Gastrocnemius medialis (tissue), 4 donors: ENCODE measurements at regions not wholly inside any gene's neighbourhood (a gene's known extent, or its start where the extent isn't known, plus 50 kb on each side); places are given as distances from the start of the nearest gene placed in this dataset.

ENCODE experiments used
- CTCF ChIP-seq, 5 experiments: fragments of 450-650 bp in 3 of 5; fragments of 200-600 bp in 2 of 5; sonication (generic) in 2 of 5; IDR thresholded peaks in 4 of 5; conservative IDR thresholded peaks in 1 of 5; 1 replicate in 4 of 5; 2 replicates in 1 of 5; pipeline ENCODE4 v1.5.1; 2016 to 2019; ENCODE audit warnings: antibody characterized with exemption in 5 of 5, mild to moderate bottlenecking in 3 of 5, moderate library complexity in 3 of 5
- POLR2A ChIP-seq, 2 donors: fragments of 450-650 bp; IDR thresholded peaks; one replicate each; pipeline ENCODE4 v1.6.1; 2017; ENCODE audit warnings: antibody characterized with exemption in 2 of 2, mild to moderate bottlenecking in 2 of 2, moderate library complexity in 2 of 2

- no peak for TF ChIP-seq CTCF (IDR thresholded peaks at IDR 0.05 in 4 of 5, conservative IDR thresholded peaks at IDR 0.05 in 1 of 5)
- TF ChIP-seq POLR2A (IDR thresholded peaks at IDR 0.05), result no peak
Measured at GRCh38 chr12:24230061-24230701, 280.7 kb upstream of the SOX5 start.
